GM06990 (cell line): ENCODE measurements at regions not wholly inside any gene's neighbourhood (a gene's known extent, or its start where the extent isn't known, plus 50 kb on each side); places are given as distances from the start of the nearest gene placed in this dataset.

Source experiments
- DNase-seq: peaks from one replicate; pipeline ENCODE4 v3.0.0-alpha.2; 2011; ENCODE audit not compliant: insufficient read length; ENCODE audit errors: extremely low read depth
- H3K27me3 ChIP-seq: replicated peaks from 2 replicates; pipeline ENCODE4 v1.6.0; 2011; ENCODE audit warnings: low read length; ENCODE audit not compliant: control insufficient read depth, insufficient read depth
- H3K36me3 ChIP-seq: 2 replicates; pipeline ENCODE4 v1.5.1; 2011; ENCODE audit warnings: low read length; ENCODE audit not compliant: control insufficient read depth, insufficient read depth
- H3K4me3 ChIP-seq: replicated peaks from 2 replicates; pipeline ENCODE4 v1.5.1; 2011; ENCODE audit warnings: low read depth, mild to moderate bottlenecking, control low read depth, low read length
- CTCF ChIP-seq: IDR thresholded peaks from 2 replicates; pipeline ENCODE4 v1.5.1; 2011; ENCODE audit warnings: low read length, control low read depth, mild to moderate bottlenecking, inconsistent platforms; ENCODE audit not compliant: insufficient read depth, poor library complexity, severe bottlenecking

GRCh38 chr9:108270051-108270450, 585.7 kb downstream of the ACTL7B start:
- no peak for DNase-seq
- H3K4me3 ChIP-seq: no peak overlapping the region
- no peaks in the 10 kb centered on the region for H3K36me3 ChIP-seq
- no peaks in the 10 kb centered on the region for H3K27me3 ChIP-seq
- no peak for TF ChIP-seq CTCF

DNA sequence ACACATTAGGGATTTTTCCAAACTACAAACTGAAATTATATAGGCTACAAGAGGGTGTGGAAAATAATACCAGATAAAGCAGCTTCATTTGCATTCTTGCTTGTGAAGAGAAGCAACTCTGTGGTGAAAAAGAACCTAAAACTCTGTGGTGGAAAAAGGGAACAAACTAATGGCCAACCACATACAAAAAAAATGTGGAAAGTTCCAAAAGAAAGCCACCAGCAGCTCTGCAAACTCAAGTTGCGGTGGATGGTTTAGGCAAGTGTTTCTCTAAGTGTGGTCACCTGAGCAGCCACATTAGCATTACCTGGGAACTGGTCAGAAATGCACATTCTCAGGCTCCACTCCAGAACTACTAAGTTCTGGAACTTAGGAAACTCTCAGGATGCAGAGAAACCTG, 586.4 kb downstream of the ACTL7B start:
- Histone ChIP-seq H3K27me3 (no peaks in the 10 kb centered on the region), H3K36me3 (no peaks in the 10 kb centered on the region), H3K4me3 (no peak overlapping the region)
- TF ChIP-seq CTCF: no peak
- DNase-seq: no peak

GRCh38 chr9:108265065-108265464, 590.7 kb downstream of the ACTL7B start:
- H3K4me3 ChIP-seq: no peak overlapping the region
- DNase-seq: no peak
- no peaks in the 10 kb centered on the region for H3K27me3 ChIP-seq
- TF ChIP-seq CTCF: no peak
- no peaks in the 10 kb centered on the region for H3K36me3 ChIP-seq

DNA sequence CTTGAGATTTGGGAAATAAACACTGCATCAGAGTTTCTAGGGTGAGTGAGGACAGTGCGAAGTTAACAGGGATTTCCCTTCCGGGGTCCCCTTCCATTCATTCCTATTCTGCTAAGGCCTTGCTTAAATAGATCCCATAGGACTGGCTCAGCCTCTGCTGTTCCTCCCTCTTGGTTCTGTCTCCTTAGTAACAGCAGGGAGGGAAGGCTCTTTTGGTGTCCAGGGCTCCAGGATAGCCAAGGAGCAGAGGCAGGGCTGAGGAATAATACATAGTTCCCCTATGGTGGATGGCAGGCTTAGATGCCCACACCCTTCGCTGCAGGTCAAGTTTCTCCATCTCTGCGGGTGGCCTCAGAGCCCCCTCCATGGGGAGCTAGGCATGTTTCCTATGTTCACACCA, 591.7 kb downstream of the ACTL7B start:
- H3K27me3 ChIP-seq: no peaks in the 10 kb centered on the region
- TF ChIP-seq CTCF: no peak
- no peak overlapping the region for H3K4me3 ChIP-seq
- H3K36me3 ChIP-seq: no peaks in the 10 kb centered on the region
- DNase-seq: no peak

DNA sequence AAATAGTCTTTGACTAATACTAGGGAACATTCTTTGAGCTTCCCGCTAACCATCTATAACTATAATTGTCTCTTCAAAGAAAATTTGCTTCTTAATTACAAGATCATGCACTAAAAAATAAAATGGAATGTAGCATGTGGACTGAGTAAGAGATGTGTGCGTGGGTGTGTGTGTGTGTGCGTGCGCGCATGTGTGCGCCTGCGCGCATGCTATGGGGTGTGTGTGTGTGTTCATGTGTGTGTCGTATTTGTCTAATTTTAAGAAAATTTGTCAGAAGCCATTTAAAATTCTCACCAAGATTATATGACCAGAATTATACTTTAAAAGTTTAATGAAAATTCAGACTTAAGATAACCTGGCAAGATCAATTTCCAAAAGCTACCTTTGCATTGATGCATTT, 593.0 kb downstream of the ACTL7B start:
- no peaks in the 10 kb centered on the region for H3K36me3 ChIP-seq
- H3K27me3 ChIP-seq: no peaks in the 10 kb centered on the region
- H3K4me3 ChIP-seq: no peak overlapping the region
- DNase-seq: no peak
- no peak for TF ChIP-seq CTCF

DNA sequence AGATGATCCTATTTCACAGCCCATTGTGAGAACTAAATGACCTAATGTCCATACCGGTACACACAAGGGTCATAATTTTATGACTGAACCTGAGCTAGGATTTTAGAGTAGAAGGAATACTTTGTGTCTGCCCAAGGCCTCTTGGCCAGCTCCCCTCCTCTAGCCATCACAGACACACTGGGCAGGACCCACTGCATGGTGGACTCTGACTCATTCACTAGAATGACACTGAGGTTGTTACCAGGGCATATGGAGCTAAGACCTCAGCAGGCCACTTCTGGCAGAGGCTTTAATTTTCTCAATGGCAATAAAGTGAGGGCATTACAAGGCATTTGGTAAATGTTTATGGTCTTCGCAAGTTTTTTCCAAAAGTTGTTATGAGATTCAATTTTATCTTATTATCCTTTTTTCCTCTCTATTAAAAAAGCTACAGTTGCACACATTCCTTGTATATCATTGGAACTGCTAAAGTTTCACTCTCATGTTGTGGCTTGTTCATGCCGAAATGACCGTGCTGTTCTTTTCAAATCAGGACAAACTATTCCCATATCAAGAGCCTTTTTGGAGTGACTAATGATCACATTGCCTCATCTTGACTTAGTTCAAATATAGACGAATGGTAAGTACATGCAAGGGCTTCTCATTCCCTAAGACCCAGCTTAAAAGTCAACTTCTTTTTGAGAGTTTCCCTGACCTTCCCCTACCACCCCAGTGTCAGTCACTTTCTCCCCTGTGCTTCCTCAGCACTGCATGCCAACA, 595.7 kb downstream of the ACTL7B start:
- no peak for DNase-seq
- no peaks in the 10 kb centered on the region for H3K36me3 ChIP-seq
- H3K27me3 ChIP-seq: no peaks in the 10 kb centered on the region
- TF ChIP-seq CTCF: no peak
- no peak overlapping the region for H3K4me3 ChIP-seq
